ENCODE measurements at regions not wholly inside any gene's neighbourhood (a gene's known extent, or its start where the extent isn't known, plus 50 kb on each side); places are given as distances from the start of the nearest gene placed in this dataset.

- Histone ChIP-seq H3K9me3 (ENCODE audit: control insufficient read depth, insufficient read depth, low read length) (peaks cover 14% of the 10 kb centered on the region), H3K14ac (replicated peaks; ENCODE audit: low read depth, low read length) (no peak overlapping the region), H3K4ac (ENCODE audit: low read depth, low read length) (no peak overlapping the region), H3K18ac (ENCODE audit: low read depth, low read length) (no peak overlapping the region), H3K4me2 (ENCODE audit: low read depth, low read length) (no peak overlapping the region), H2BK5ac (ENCODE audit: low read depth, low read length, poor library complexity, severe bottlenecking) (no peak overlapping the region), H3K4me1 (ENCODE audit: control insufficient read depth, insufficient read depth, low read length) (no peaks in the 10 kb centered on the region), H4K8ac (ENCODE audit: low read depth in 2 of 2, low read length in 2 of 2) (no peak overlapping the region), H3K9me1 (ENCODE audit: insufficient read depth, low read length) (no peaks in the 10 kb centered on the region), H2BK15ac (ENCODE audit: low read depth, low read length) (no peak overlapping the region), H3K27ac (ENCODE audit: insufficient read depth, low read length) (no peak overlapping the region), H2AK5ac (ENCODE audit: low read depth, low read length) (no peak overlapping the region), H2AFZ (replicated peaks; ENCODE audit: low read length, poor library complexity) (no peak overlapping the region), H4K5ac (ENCODE audit: low read depth, low read length) (no peak overlapping the region), H3K27me3 (ENCODE audit: control insufficient read depth, insufficient read depth, low read length) (no peaks in the 10 kb centered on the region), H2AK9ac (replicated peaks; ENCODE audit: low read depth, low read length, poor library complexity) (no peak overlapping the region), H2BK120ac (ENCODE audit: low read depth, low read length) (no peak overlapping the region), H3K23ac (ENCODE audit: low read depth, low read length) (no peak overlapping the region), H3K56ac (ENCODE audit: extremely low read depth, insufficient read depth, low read length) (no peak overlapping the region), H4K20me1 (ENCODE audit: insufficient read depth, low read length) (no peaks in the 10 kb centered on the region), H3K36me3 (ENCODE audit: control insufficient read depth, insufficient read depth, low read length) (no peaks in the 10 kb centered on the region), H3K9ac (ENCODE audit: low read depth, low read length) (no peak overlapping the region), H2BK20ac (ENCODE audit: low read depth, low read length) (no peak overlapping the region), H3K4me3 (ENCODE audit: insufficient read depth, low read depth, low read length) (no peak overlapping the region), H4K91ac (ENCODE audit: insufficient read depth, low read depth, low read length) (no peak overlapping the region), H3K79me1 (ENCODE audit: low read depth in 1 of 2, low read length in 2 of 2) (no peaks in the 10 kb centered on the region)
- no peak for TF ChIP-seq BHLHE40 (IDR thresholded peaks at IDR 0.05; ENCODE audit: low read depth, low read length)
- POLR2A ChIA-PET (ENCODE audit: unreplicated experiment): no interaction called here
- dilution Hi-C loops (cut with HindIII; ENCODE audit: low sequenced_read_pairs, unreplicated experiment): no loop called here
- intact Hi-C loops (cut with micrococcal nuclease): no loop called here
- 84% methylated on average over 8 of the region's 23 CpGs; no CpG with 5 or more reads in 1 of the 2 experiments for WGBS, 2 experiments (ENCODE audit: extremely low coverage in 2 of 2, insufficient read length in 1 of 2)
- in situ Hi-C loops (cut with MboI; ENCODE audit: low sequenced_read_pairs): no loop called here
- DNase-seq: no peak
- no peak for ATAC-seq (ENCODE audit: low read depth)
- CTCF ChIA-PET: no interaction called here
- no TSS peak for BruUV-seq (replicated peaks)
Observed at GRCh38 chr2:125942585-125943424, 713.2 kb upstream of the GYPC start.

All from IMR-90 (cell line).